Neural cell (in vitro differentiated cells): ENCODE measurements at regions not wholly inside any gene's neighbourhood (a gene's known extent, or its start where the extent isn't known, plus 50 kb on each side); places are given as distances from the start of the nearest gene placed in this dataset.

Experiments used
- CTCF ChIP-seq: fragments of 450-650 bp; IDR thresholded peaks from 2 replicates; pipeline ENCODE4 v1.5.1; 2014; ENCODE audit warnings: antibody characterized with exemption, mild to moderate bottlenecking, moderate library complexity; ENCODE audit not compliant: poor library complexity, severe bottlenecking
- EZH2 ChIP-seq: fragments of 200-600, 300-800 bp; shearing (Covaris generic), sonication (generic); IDR thresholded peaks from 2 replicates; pipeline ENCODE4 v1.6.1; 2014; ENCODE audit warnings: antibody characterized with exemption, low read length, borderline replicate concordance, mild to moderate bottlenecking; ENCODE audit not compliant: insufficient read depth, poor library complexity, severe bottlenecking
- RAD21 ChIP-seq: fragments of 450-650 bp; conservative IDR thresholded peaks from 2 replicates; pipeline ENCODE4 v1.6.1; 2014; ENCODE audit warnings: antibody characterized with exemption, mild to moderate bottlenecking, moderate library complexity
- SMC3 ChIP-seq: fragments of 450-650 bp; conservative IDR thresholded peaks from 2 replicates; pipeline ENCODE4 v1.6.1; 2014; ENCODE audit warnings: antibody characterized with exemption, mild to moderate bottlenecking, moderate library complexity; ENCODE audit not compliant: poor library complexity
- TAF1 ChIP-seq: IDR thresholded peaks from 2 replicates; pipeline ENCODE4 v1.6.1; 2012; ENCODE audit warnings: low read depth

DNA sequence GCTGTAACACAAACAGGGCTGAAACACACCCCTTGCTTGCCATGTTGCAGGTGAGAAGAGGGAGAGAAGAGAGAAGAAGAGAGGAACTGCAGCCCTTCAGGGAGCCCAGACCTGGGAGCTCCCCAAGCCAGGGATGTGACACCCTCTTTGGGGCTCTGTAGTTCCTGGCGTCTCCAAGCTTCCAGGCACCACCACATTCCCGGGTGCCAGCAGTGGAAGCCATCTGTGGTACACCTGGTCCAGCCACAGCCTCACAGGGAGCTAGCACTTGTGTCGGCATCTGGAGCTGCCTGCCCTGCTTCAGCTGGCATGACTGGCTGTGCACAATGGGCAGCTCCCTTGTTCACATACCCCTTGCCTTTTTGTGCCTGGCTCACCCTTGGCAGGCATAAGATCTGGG lies 182.1 kb downstream of the DEPDC1B start:
- TF ChIP-seq CTCF (no peak), TAF1 (no peak), EZH2 (no peak), RAD21 (no peak), SMC3 (no peak)
